Endometrium (tissue), 2 donors: ENCODE measurements at regions not wholly inside any gene's neighbourhood (a gene's known extent, or its start where the extent isn't known, plus 50 kb on each side); places are given as distances from the start of the nearest gene placed in this dataset.

ENCODE experiments used
- FAIRE-seq: peaks from 2 replicates; lab custom pipeline; 2012; peaks lifted over from hg19 to GRCh38; lab: Jason Lieb, UNC
- donor health status: control.
- donor health status: control.

GRCh38 chrX:39333451-39333850 lies 532.2 kb downstream of the MID1IP1 start:
- no peak for FAIRE-seq

GRCh38 chrX:39335513-39336235 lies 534.4 kb downstream of the MID1IP1 start:
- FAIRE-seq = no peak

- peak; percentile 78 for FAIRE-seq
These were observed 535.5 kb downstream of the MID1IP1 start for GRCh38 chrX:39336671-39337311.

- FAIRE-seq = no peak
These were observed 536.2 kb downstream of the MID1IP1 start for GRCh38 chrX:39337451-39337850.

GRCh38 chrX:39338583-39338982 lies 537.3 kb downstream of the MID1IP1 start:
- no peak for FAIRE-seq

GRCh38 chrX:39356119-39356807 lies 555.0 kb downstream of the MID1IP1 start:
- FAIRE-seq = no peak

GRCh38 chrX:39360101-39360500 lies 558.8 kb downstream of the MID1IP1 start:
- FAIRE-seq = no peak

GRCh38 chrX:39361736-39362135 lies 560.5 kb downstream of the MID1IP1 start:
- FAIRE-seq = no peak

- no peak for FAIRE-seq
These were observed 566.2 kb downstream of the MID1IP1 start for GRCh38 chrX:39367416-39367815.

GRCh38 chrX:39372115-39372514 lies 570.9 kb downstream of the MID1IP1 start:
- FAIRE-seq = no peak

- no peak for FAIRE-seq
These were observed 575.9 kb downstream of the MID1IP1 start for GRCh38 chrX:39377157-39377556.

- no peak for FAIRE-seq
These were observed 576.5 kb downstream of the MID1IP1 start for GRCh38 chrX:39377773-39378172.

GRCh38 chrX:39381422-39381821 lies 580.2 kb downstream of the MID1IP1 start:
- FAIRE-seq = no peak

- FAIRE-seq = no peak
These were observed 583.7 kb downstream of the MID1IP1 start for GRCh38 chrX:39384996-39385395.

- no peak for FAIRE-seq
These were observed 587.5 kb downstream of the MID1IP1 start for GRCh38 chrX:39388730-39389129.

GRCh38 chrX:39396358-39396995 lies 595.2 kb downstream of the MID1IP1 start:
- FAIRE-seq = no peak

GRCh38 chrX:39397561-39398199 lies 596.4 kb downstream of the MID1IP1 start:
- no peak for FAIRE-seq

GRCh38 chrX:39398215-39398962 lies 597.1 kb downstream of the MID1IP1 start:
- FAIRE-seq = no peak

- no peak for FAIRE-seq
These were observed 597.7 kb downstream of the MID1IP1 start for GRCh38 chrX:39398963-39399261.

GRCh38 chrX:39399387-39399786 lies 598.1 kb downstream of the MID1IP1 start:
- no peak for FAIRE-seq

GRCh38 chrX:39401483-39402110 lies 600.3 kb downstream of the MID1IP1 start:
- FAIRE-seq = no peak
